HepG2 (cell line): ENCODE measurements at regions not wholly inside any gene's neighbourhood (a gene's known extent, or its start where the extent isn't known, plus 50 kb on each side); places are given as distances from the start of the nearest gene placed in this dataset.
A peak's percentile ranks its signal among the peaks of the same experiment; 100 is the strongest.

Experiments used
- ATAC-seq: fragments of 200-7000 bp; cut with Tn5 transposase; 3 replicates; pipeline ENCODE4 v1.9.1; 2020; ENCODE audit warnings: mild to moderate bottlenecking, moderate library complexity
- BruUV-seq: library from RNA; stranded (reverse); fragments of 400-500 nt; replicated peaks from 2 replicates; lab custom pipeline; 2021; lab: Mats Ljungman, UMichigan
- CTCF ChIA-PET: fragments of 300-600 bp; formaldehyde crosslinking; extraction: SDS; loops from one replicate; lab custom pipeline; 2021; ENCODE audit warnings: low total read pairs, inconsistent platforms, low intra/inter-chr PET ratio; lab: Yijun Ruan, JAX
- POLR2A ChIA-PET: fragments of 350-600 bp; sonication (Branson Sonifier 250); formaldehyde crosslinking; loops from one replicate; lab custom pipeline; 2020; ENCODE audit warnings: antibody characterized with exemption, inconsistent platforms; lab: Yijun Ruan, JAX
- DNase-seq: peaks from one replicate; pipeline ENCODE4 v3.0.0-alpha.2; 2015; ENCODE audit warnings: low spot score
- FAIRE-seq: peaks from 3 replicates; lab custom pipeline; 2011; peaks lifted over from hg19 to GRCh38; lab: Jason Lieb, UNC
- H2AFZ ChIP-seq: one replicate; pipeline ENCODE4 v1.6.1; 2011; ENCODE audit warnings: low read length, inconsistent platforms
- H3K27ac ChIP-seq: fragments of 300-600 bp; 3 replicates; pipeline ENCODE4 v1.8.0; 2011; ENCODE audit warnings: mixed run types, mild to moderate bottlenecking, mixed read lengths, low read length, inconsistent platforms; ENCODE audit not compliant: insufficient read depth; ENCODE audit errors: extremely low read length
- H3K27me3 ChIP-seq, 2 experiments: fragments of 200-600 bp in 1 of 2; 2 replicates in 1 of 2; 3 replicates in 1 of 2; pipeline versions ENCODE4 v1.6.0 to v1.8.0; 2011; ENCODE audit warnings: low read length in 2 of 2, mild to moderate bottlenecking in 2 of 2, moderate library complexity in 2 of 2, inconsistent platforms in 1 of 2; ENCODE audit not compliant: insufficient read depth in 2 of 2, control insufficient read depth in 1 of 2
- H3K36me3 ChIP-seq, 2 experiments: fragments of 200-600 bp in 1 of 2; replicated peaks in 1 of 2; 2 replicates in 1 of 2; 3 replicates in 1 of 2; pipeline versions ENCODE4 v1.5.1 to v1.8.0; 2011; ENCODE audit warnings: low read length in 2 of 2, inconsistent platforms in 1 of 2; ENCODE audit not compliant: insufficient read depth in 2 of 2, control insufficient read depth in 1 of 2
- H3K4me1 ChIP-seq: 2 replicates; pipeline ENCODE4 v1.5.1; 2012; ENCODE audit warnings: low read length, inconsistent platforms; ENCODE audit not compliant: insufficient read depth
- H3K4me2 ChIP-seq: 2 replicates; pipeline ENCODE4 v1.6.0; 2011; ENCODE audit warnings: low read depth, low read length, inconsistent platforms
- H3K4me3 ChIP-seq, 3 experiments: fragments of 200-600 bp in 1 of 3; sonication (generic), shearing (Covaris generic) in 1 of 3; replicated peaks in 1 of 3; 2 replicates each; pipeline ENCODE4 v1.5.1; 2011 to 2016; ENCODE audit warnings: low read length in 3 of 3, inconsistent platforms in 2 of 3, low read depth in 2 of 3, mild to moderate bottlenecking in 2 of 3, control low read depth in 1 of 3, mixed read lengths in 1 of 3; ENCODE audit not compliant: insufficient read depth in 1 of 3
- H3K79me2 ChIP-seq: one replicate; pipeline ENCODE4 v1.6.1; 2011; ENCODE audit warnings: low read length, inconsistent platforms; ENCODE audit not compliant: insufficient read depth
- H3K9ac ChIP-seq: 2 replicates; pipeline ENCODE4 v1.6.0; 2011; ENCODE audit warnings: mild to moderate bottlenecking, low read depth, low read length, inconsistent platforms; ENCODE audit not compliant: insufficient read depth
- H3K9me3 ChIP-seq: 2 replicates; pipeline ENCODE4 v1.5.1; 2012; ENCODE audit warnings: mild to moderate bottlenecking, low read length
- H4K20me1 ChIP-seq: 2 replicates; pipeline ENCODE4 v1.6.0; 2011; ENCODE audit warnings: inconsistent platforms, mild to moderate bottlenecking, low read length, moderate library complexity; ENCODE audit not compliant: insufficient read depth
- ARID2 ChIP-seq: sonication (generic); formaldehyde crosslinking; IDR thresholded peaks from 2 replicates; pipeline ENCODE4 v1.8.1; 2022; ENCODE audit warnings: mild to moderate bottlenecking, missing genetic modification reagents, borderline replicate concordance
- ATF1 ChIP-seq: IDR thresholded peaks from 2 replicates; pipeline ENCODE4 v1.6.1; 2016; ENCODE audit warnings: mild to moderate bottlenecking, control low read depth
- ATF7 ChIP-seq, 2 experiments: fragments of 450-650 bp in 1 of 2; sonication (generic) in 1 of 2; formaldehyde crosslinking in 1 of 2; IDR thresholded peaks; 2 replicates each; pipeline versions ENCODE4 v1.4.0 to v1.6.1; 2016 to 2020; ENCODE audit warnings: antibody characterized with exemption in 1 of 2, mild to moderate bottlenecking in 1 of 2, missing genetic modification reagents in 1 of 2
- CREM ChIP-seq, 2 experiments: sonication (generic) in 1 of 2; formaldehyde crosslinking in 1 of 2; IDR thresholded peaks; 2 replicates each; pipeline versions ENCODE4 v1.4.0 to v1.6.1; 2016 to 2020; ENCODE audit warnings: antibody characterized with exemption in 1 of 2, mild to moderate bottlenecking in 1 of 2, missing genetic modification reagents in 1 of 2
- PCBP2 ChIP-seq: fragments of 200-400 bp; formaldehyde crosslinking; optimal IDR thresholded peaks from 2 replicates; pipeline ENCODE3; 2018; ENCODE audit warnings: low read length, low read depth; ENCODE audit not compliant: poor library complexity, severe bottlenecking
- PHF20 ChIP-seq: sonication (generic); formaldehyde crosslinking; IDR thresholded peaks from 2 replicates; pipeline ENCODE4 v1.5.0; 2020; ENCODE audit warnings: mild to moderate bottlenecking, missing genetic modification reagents
- SIN3B ChIP-seq: fragments of 150-350 bp; IDR thresholded peaks from 2 replicates; pipeline ENCODE4 v1.6.1; 2014; ENCODE audit warnings: low read length
- SNRNP70 ChIP-seq: fragments of 200-400 bp; formaldehyde crosslinking; IDR thresholded peaks from 2 replicates; pipeline ENCODE4 v1.6.1; 2017; ENCODE audit warnings: mild to moderate bottlenecking, low read depth, low read length, moderate library complexity
- TCF12 ChIP-seq, 2 experiments: fragments of 450-650 bp in 1 of 2; sonication (generic) in 1 of 2; formaldehyde crosslinking in 1 of 2; IDR thresholded peaks; 2 replicates each; pipeline versions ENCODE4 v1.6.1 to v1.8.0; 2017 to 2022; ENCODE audit warnings: antibody characterized with exemption in 1 of 2, mild to moderate bottlenecking in 1 of 2, missing genetic modification reagents in 1 of 2, moderate library complexity in 1 of 2
- TOPORS ChIP-seq: sonication (generic); formaldehyde crosslinking; IDR thresholded peaks from 2 replicates; pipeline ENCODE4 v1.8.0; 2023; ENCODE audit warnings: mild to moderate bottlenecking, missing genetic modification reagents
- ZNF101 ChIP-seq: sonication (generic); formaldehyde crosslinking; IDR thresholded peaks from 2 replicates; pipeline ENCODE4 v1.4.0; 2020; ENCODE audit warnings: mild to moderate bottlenecking, low read depth, missing genetic modification reagents, borderline replicate concordance
- ZNF510 ChIP-seq: sonication (generic); formaldehyde crosslinking; IDR thresholded peaks from 2 replicates; pipeline ENCODE4 v1.4.0; 2020; ENCODE audit warnings: low read depth, mild to moderate bottlenecking, missing genetic modification reagents
- ZNF703 ChIP-seq: sonication (generic); formaldehyde crosslinking; IDR thresholded peaks from 2 replicates; pipeline ENCODE4 v1.5.1; 2020; ENCODE audit warnings: missing genetic modification reagents, mild to moderate bottlenecking, moderate library complexity, borderline replicate concordance
- WGBS: methylation state at CpG from one replicate; pipeline ENCODE4 v1.1.6; 2017; ENCODE audit warnings: low lambda C conversion rate; 5-methylcytosine and 5-hydroxymethylcytosine counted together
- in situ Hi-C: cut with HindIII; loops from 2 replicates; pipeline ENCODE4 v1.10.0; 2017; ENCODE audit warnings: low pct_unique_long_range_greater_than_20kb; ENCODE audit not compliant: extremely low pct_ligation_motif_present
- intact Hi-C: fragments of 100-400 bp; cut with micrococcal nuclease; formaldehyde crosslinking; loops from one replicate; pipeline ENCODE4 v1.10.0; 2022; ENCODE audit not compliant: unreplicated experiment
- TF ChIP-seq, protein P1 (sequence below): sonication (generic); formaldehyde crosslinking; IDR thresholded peaks from 2 replicates; pipeline ENCODE4 v1.9.0; 2021; ENCODE audit warnings: missing genetic modification reagents, mild to moderate bottlenecking, borderline replicate concordance
- TF ChIP-seq, protein P2 (sequence below): sonication (generic); formaldehyde crosslinking; IDR thresholded peaks from 2 replicates; pipeline ENCODE4 v1.8.0; 2022; ENCODE audit warnings: missing genetic modification reagents, low read depth, mild to moderate bottlenecking, borderline replicate concordance
- TF ChIP-seq, protein P3 (sequence below): sonication (generic); formaldehyde crosslinking; IDR thresholded peaks from 2 replicates; pipeline ENCODE4 v1.5.0; 2020; ENCODE audit warnings: missing genetic modification reagents

DNA sequence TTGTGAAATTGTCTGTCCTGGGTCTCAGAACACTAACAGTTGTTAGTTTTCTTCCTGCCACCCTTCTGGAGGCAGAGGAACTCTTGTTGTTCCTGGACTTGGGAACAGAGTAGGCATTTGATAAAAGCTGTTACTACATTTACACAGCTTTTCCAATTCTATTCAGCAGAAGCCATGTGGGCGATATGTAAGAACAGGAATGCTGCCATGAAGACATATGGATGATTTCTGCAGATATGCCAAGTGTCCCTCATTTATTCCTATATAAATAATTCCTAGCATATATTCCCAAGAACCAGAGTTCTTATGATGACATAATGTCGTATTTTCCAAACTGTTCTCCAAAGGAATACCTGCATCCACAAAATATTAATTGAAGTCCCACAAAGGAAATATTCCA is 135.9 kb upstream of the DAB2 start:
- no peak for ATAC-seq
- no peak overlapping the region for H3K4me3 ChIP-seq
- no peaks in the 10 kb centered on the region for H3K4me1 ChIP-seq
- intact Hi-C loops (no loop called here), in situ Hi-C loops (loop anchor here (25.0 kb wide), 1 partner anchor 348 kb away; the partner anchor contains the start of gene FYB1)
- no TSS peak for BruUV-seq
- H2AFZ ChIP-seq = no peak overlapping the region
- FAIRE-seq = no peak
- H3K9me3 ChIP-seq = no peaks in the 10 kb centered on the region
- no peak overlapping the region for H3K4me2 ChIP-seq
- no peaks in the 10 kb centered on the region for H3K27me3 ChIP-seq
- ChIA-PET CTCF (no interaction called here), POLR2A (no interaction called here)
- H3K79me2 ChIP-seq = no peaks in the 10 kb centered on the region
- no peak overlapping the region for H3K27ac ChIP-seq
- 0% methylated on average over 2 of the region's 2 CpGs for WGBS
- peak; percentile 28; the same call in 1 of the 2 replicates for TF ChIP-seq ATF7 (IDR thresholded peaks at IDR 0.05)
- TF ChIP-seq ATF7 (CRISPR knock-in tag; IDR thresholded peaks at IDR 0.05) = no peak
- TF ChIP-seq ZNF510 (CRISPR knock-in tag) = no peak
- no peak for TF ChIP-seq TCF12 (IDR thresholded peaks at IDR 0.05)
- TF ChIP-seq TCF12 (CRISPR knock-in tag; IDR thresholded peaks at IDR 0.05) = no peak
- TF ChIP-seq ZNF101 (CRISPR knock-in tag) = no peak
- no peak for TF ChIP-seq ATF1 (CRISPR knock-in tag)
- no peak overlapping the region for H3K9ac ChIP-seq
- DNase-seq = no peak
- no peaks in the 10 kb centered on the region for H3K36me3 ChIP-seq
- no peaks in the 10 kb centered on the region for H4K20me1 ChIP-seq

DNA sequence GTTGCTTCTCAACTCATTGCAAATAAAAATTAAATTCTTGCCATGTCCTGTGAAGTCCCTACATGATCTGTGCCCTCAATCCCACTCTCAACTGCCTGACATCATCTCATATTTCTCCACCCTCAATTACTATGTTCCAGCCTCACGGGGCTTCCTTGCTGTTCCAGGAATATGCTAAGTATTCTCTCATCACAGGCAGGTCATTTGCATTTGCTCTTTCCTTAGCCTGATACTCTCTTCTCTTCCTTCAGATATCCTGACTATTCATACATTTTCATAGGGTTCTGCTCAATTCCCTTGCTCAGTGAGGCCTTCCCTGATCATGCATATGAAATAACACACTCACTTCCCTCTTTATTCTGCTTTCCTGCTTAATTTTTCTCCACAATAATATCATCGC is 135.1 kb upstream of the DAB2 start:
- Histone ChIP-seq H2AFZ (no peak overlapping the region), H3K27ac (no peak overlapping the region), H3K4me2 (no peak overlapping the region), H3K4me3 (no peak overlapping the region), H3K27me3 (no peaks in the 10 kb centered on the region), H3K9ac (no peak overlapping the region), H3K9me3 (no peaks in the 10 kb centered on the region), H4K20me1 (no peaks in the 10 kb centered on the region), H3K4me1 (no peaks in the 10 kb centered on the region), H3K79me2 (no peaks in the 10 kb centered on the region), H3K36me3 (no peaks in the 10 kb centered on the region)
- 26% methylated on average over 2 of the region's 2 CpGs for WGBS
- BruUV-seq = no TSS peak
- ChIA-PET POLR2A (no interaction called here), CTCF (no interaction called here)
- FAIRE-seq (no peak), DNase-seq (no peak), ATAC-seq (no peak)
- intact Hi-C loops = no loop called here
- in situ Hi-C loops = loop anchor here (25.0 kb wide), 1 partner anchor 348 kb away; the partner anchor contains the start of gene FYB1
- TF ChIP-seq, protein P1, sequence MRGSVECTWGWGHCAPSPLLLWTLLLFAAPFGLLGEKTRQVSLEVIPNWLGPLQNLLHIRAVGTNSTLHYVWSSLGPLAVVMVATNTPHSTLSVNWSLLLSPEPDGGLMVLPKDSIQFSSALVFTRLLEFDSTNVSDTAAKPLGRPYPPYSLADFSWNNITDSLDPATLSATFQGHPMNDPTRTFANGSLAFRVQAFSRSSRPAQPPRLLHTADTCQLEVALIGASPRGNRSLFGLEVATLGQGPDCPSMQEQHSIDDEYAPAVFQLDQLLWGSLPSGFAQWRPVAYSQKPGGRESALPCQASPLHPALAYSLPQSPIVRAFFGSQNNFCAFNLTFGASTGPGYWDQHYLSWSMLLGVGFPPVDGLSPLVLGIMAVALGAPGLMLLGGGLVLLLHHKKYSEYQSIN = no peak
- TF ChIP-seq CREM (IDR thresholded peaks at IDR 0.05) = no peak
- TF ChIP-seq CREM (CRISPR knock-in tag; IDR thresholded peaks at IDR 0.05) = no peak
- no peak for TF ChIP-seq ZNF703 (CRISPR knock-in tag)
- no peak for TF ChIP-seq ARID2 (CRISPR knock-in tag)
- TF ChIP-seq, protein P2, sequence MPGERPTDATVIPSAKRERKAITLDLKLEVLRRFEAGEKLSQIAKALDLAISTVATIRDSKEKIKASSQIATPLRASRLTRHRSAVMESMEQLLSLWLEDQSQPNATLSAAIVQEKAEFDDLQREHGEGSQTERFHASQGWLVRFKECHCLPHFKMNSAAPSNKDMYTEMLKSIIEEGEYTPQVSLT = no peak
- TF ChIP-seq, protein P3, sequence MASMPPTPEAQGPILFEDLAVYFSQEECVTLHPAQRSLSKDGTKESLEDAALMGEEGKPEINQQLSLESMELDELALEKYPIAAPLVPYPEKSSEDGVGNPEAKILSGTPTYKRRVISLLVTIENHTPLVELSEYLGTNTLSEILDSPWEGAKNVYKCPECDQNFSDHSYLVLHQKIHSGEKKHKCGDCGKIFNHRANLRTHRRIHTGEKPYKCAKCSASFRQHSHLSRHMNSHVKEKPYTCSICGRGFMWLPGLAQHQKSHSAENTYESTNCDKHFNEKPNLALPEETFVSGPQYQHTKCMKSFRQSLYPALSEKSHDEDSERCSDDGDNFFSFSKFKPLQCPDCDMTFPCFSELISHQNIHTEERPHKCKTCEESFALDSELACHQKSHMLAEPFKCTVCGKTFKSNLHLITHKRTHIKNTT (CRISPR knock-in tag) = no peak
- no peak for TF ChIP-seq TOPORS
- TF ChIP-seq SIN3B = no peak
- no peak for TF ChIP-seq SNRNP70
- TF ChIP-seq PCBP2 = no peak
- TF ChIP-seq PHF20 (CRISPR knock-in tag) = no peak
